ENCODE measurements at regions not wholly inside any gene's neighbourhood (a gene's known extent, or its start where the extent isn't known, plus 50 kb on each side); places are given as distances from the start of the nearest gene placed in this dataset.

DNA sequence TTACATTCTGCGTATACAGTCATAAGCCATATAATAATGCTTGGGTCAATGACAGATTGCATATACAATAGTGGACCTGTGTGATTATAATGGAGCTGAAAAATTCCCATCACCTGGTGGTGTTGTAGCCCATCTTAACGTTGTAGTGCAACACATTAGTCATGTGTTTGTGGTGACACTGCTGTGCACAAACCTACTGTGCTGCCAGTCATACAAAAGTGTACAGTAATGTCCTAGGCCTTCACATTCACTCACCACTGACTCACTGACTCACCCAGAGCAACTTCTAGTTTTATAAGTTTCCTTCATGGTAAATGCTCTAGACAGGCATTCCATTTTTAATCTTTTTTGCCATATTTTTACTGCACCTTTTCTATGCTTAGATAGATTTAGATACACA is 194.8 kb upstream of the SEL1L start:
- no peaks in the 10 kb centered on the region for H3K36me3 ChIP-seq (ENCODE audit: control insufficient read depth in 1 of 2, insufficient read depth in 2 of 2, low read depth in 1 of 2, low read length in 2 of 2)
- H3K4me3 ChIP-seq (ENCODE audit: insufficient read depth in 1 of 2, low read depth in 1 of 2, low read length in 2 of 2), result no peak overlapping the region
- no peak overlapping the region for H3K4me2 ChIP-seq (ENCODE audit: low read length, poor library complexity, severe bottlenecking)
- H3K79me1 ChIP-seq (replicated peaks; ENCODE audit: low read length, poor library complexity, severe bottlenecking), result no peaks in the 10 kb centered on the region
- 67% methylated on average over 2 of the region's 2 CpGs for WGBS
- H3K23ac ChIP-seq (ENCODE audit: low read length in 2 of 2), result no peak overlapping the region
- H3K9me3 ChIP-seq (ENCODE audit: control insufficient read depth, low read length), result no peaks in the 10 kb centered on the region
- no peak overlapping the region for H4K8ac ChIP-seq (ENCODE audit: low read length)
- no peak overlapping the region for H3K18ac ChIP-seq (ENCODE audit: low read depth in 1 of 2, low read length in 2 of 2)
- no peak overlapping the region for H2AFZ ChIP-seq (ENCODE audit: low read depth, low read length)
- no peaks in the 10 kb centered on the region for H3K27me3 ChIP-seq (ENCODE audit: control insufficient read depth in 1 of 2, insufficient read depth in 1 of 2, low read length in 2 of 2)
- no peaks in the 10 kb centered on the region for H3K4me1 ChIP-seq (ENCODE audit: control insufficient read depth, insufficient read depth, low read depth, low read length)
- H3K4ac ChIP-seq (ENCODE audit: low read depth in 1 of 2, low read length in 2 of 2), result no peak overlapping the region
- no peak overlapping the region for H3K27ac ChIP-seq (ENCODE audit: low read length, poor library complexity, severe bottlenecking)
- no peak overlapping the region for H2AK5ac ChIP-seq (ENCODE audit: low read length, severe bottlenecking)
- H3K9ac ChIP-seq (ENCODE audit: low read length), result no peak overlapping the region
- H2BK120ac ChIP-seq (ENCODE audit: low read depth, low read length), result no peak overlapping the region
- no peak overlapping the region for H4K91ac ChIP-seq (ENCODE audit: low read length)
- H2BK12ac ChIP-seq (ENCODE audit: low read length in 2 of 2), result no peak overlapping the region
- H3K14ac ChIP-seq (ENCODE audit: low read length in 2 of 2), result no peak overlapping the region
- no peak overlapping the region for H2BK5ac ChIP-seq (ENCODE audit: low read depth, low read length, poor library complexity, severe bottlenecking)
- no peak for DNase-seq
- H2BK15ac ChIP-seq (ENCODE audit: low read depth, poor library complexity, severe bottlenecking), result no peak overlapping the region

DNA sequence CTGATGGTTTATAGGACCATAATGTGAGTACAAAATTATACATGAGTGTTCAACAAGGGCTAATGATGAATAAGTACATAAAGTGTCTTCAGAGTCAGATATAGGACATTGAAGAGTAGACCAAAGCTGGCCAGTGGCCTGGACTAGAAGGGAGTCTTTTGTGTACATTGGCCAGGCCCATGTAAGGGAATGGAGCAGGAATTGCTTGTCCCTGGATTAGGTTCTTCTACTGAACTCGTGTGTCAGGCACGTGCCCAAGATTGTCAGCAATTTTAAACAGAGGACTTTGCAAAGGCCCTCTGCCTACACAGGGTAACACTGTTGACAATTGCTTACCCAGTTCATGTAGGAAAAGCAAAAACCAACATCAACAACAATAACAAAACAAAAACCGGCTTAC is 196.0 kb upstream of the SEL1L start:
- H2BK5ac ChIP-seq (ENCODE audit: low read depth, low read length, poor library complexity, severe bottlenecking), result no peak overlapping the region
- no peaks in the 10 kb centered on the region for H3K79me1 ChIP-seq (replicated peaks; ENCODE audit: low read length, poor library complexity, severe bottlenecking)
- H3K36me3 ChIP-seq (ENCODE audit: control insufficient read depth in 1 of 2, insufficient read depth in 2 of 2, low read depth in 1 of 2, low read length in 2 of 2), result no peaks in the 10 kb centered on the region
- H2AFZ ChIP-seq (ENCODE audit: low read depth, low read length), result no peak overlapping the region
- H2BK120ac ChIP-seq (ENCODE audit: low read depth, low read length), result no peak overlapping the region
- no peak overlapping the region for H4K8ac ChIP-seq (ENCODE audit: low read length)
- no peaks in the 10 kb centered on the region for H3K4me1 ChIP-seq (ENCODE audit: control insufficient read depth, insufficient read depth, low read depth, low read length)
- H3K14ac ChIP-seq (ENCODE audit: low read length in 2 of 2), result no peak overlapping the region
- H2BK12ac ChIP-seq (ENCODE audit: low read length in 2 of 2), result no peak overlapping the region
- H2AK5ac ChIP-seq (ENCODE audit: low read length, severe bottlenecking), result no peak overlapping the region
- no peak overlapping the region for H3K27ac ChIP-seq (ENCODE audit: low read length, poor library complexity, severe bottlenecking)
- H3K9ac ChIP-seq (ENCODE audit: low read length), result no peak overlapping the region
- no peak overlapping the region for H3K4me3 ChIP-seq (ENCODE audit: insufficient read depth in 1 of 2, low read depth in 1 of 2, low read length in 2 of 2)
- no peaks in the 10 kb centered on the region for H3K9me3 ChIP-seq (ENCODE audit: control insufficient read depth, low read length)
- no peak overlapping the region for H3K4ac ChIP-seq (ENCODE audit: low read depth in 1 of 2, low read length in 2 of 2)
- H3K23ac ChIP-seq (ENCODE audit: low read length in 2 of 2), result no peak overlapping the region
- no peak for DNase-seq
- WGBS, result 83% methylated on average over 3 of the region's 3 CpGs
- H3K27me3 ChIP-seq (ENCODE audit: control insufficient read depth in 1 of 2, insufficient read depth in 1 of 2, low read length in 2 of 2), result no peaks in the 10 kb centered on the region
- H2BK15ac ChIP-seq (ENCODE audit: low read depth, poor library complexity, severe bottlenecking), result no peak overlapping the region
- H4K91ac ChIP-seq (ENCODE audit: low read length), result no peak overlapping the region
- no peak overlapping the region for H3K4me2 ChIP-seq (ENCODE audit: low read length, poor library complexity, severe bottlenecking)
- no peak overlapping the region for H3K18ac ChIP-seq (ENCODE audit: low read depth in 1 of 2, low read length in 2 of 2)

DNA sequence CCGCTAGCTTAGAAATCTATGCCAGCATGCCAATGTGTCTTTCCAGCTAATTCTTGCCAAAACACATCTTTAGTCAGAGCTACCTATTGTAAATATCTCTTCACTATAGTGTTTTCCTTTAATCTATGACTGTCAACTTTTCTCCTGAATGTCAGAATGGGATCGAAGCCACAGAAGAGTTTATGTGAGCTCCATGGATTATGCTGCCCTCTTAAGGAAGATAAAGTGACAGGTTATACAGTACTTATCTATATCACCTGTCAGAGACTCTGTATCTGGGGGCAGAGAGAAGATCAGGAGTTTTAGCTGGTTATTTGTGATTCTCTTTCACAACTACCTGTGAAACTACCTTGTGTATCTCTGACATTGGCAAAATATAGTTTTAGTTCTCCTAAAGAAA is 204.3 kb upstream of the SEL1L start:
- H4K91ac ChIP-seq (ENCODE audit: low read length), result no peak overlapping the region
- H3K27me3 ChIP-seq (ENCODE audit: control insufficient read depth in 1 of 2, insufficient read depth in 1 of 2, low read length in 2 of 2), result no peaks in the 10 kb centered on the region
- no peak overlapping the region for H3K9ac ChIP-seq (ENCODE audit: low read length)
- H2BK12ac ChIP-seq (ENCODE audit: low read length in 2 of 2), result no peak overlapping the region
- no peaks in the 10 kb centered on the region for H3K79me1 ChIP-seq (replicated peaks; ENCODE audit: low read length, poor library complexity, severe bottlenecking)
- 91% methylated on average over 1 of the region's 2 CpGs for WGBS
- no peak overlapping the region for H3K27ac ChIP-seq (ENCODE audit: low read length, poor library complexity, severe bottlenecking)
- DNase-seq, result no peak
- no peaks in the 10 kb centered on the region for H3K9me3 ChIP-seq (ENCODE audit: control insufficient read depth, low read length)
- H3K18ac ChIP-seq (ENCODE audit: low read depth in 1 of 2, low read length in 2 of 2), result no peak overlapping the region
- H3K4ac ChIP-seq (ENCODE audit: low read depth in 1 of 2, low read length in 2 of 2), result no peak overlapping the region
- H3K23ac ChIP-seq (ENCODE audit: low read length in 2 of 2), result no peak overlapping the region
- no peak overlapping the region for H3K14ac ChIP-seq (ENCODE audit: low read length in 2 of 2)
- H2BK15ac ChIP-seq (ENCODE audit: low read depth, poor library complexity, severe bottlenecking), result no peak overlapping the region
- H3K4me3 ChIP-seq (ENCODE audit: insufficient read depth in 1 of 2, low read depth in 1 of 2, low read length in 2 of 2), result no peak overlapping the region
- no peak overlapping the region for H2BK120ac ChIP-seq (ENCODE audit: low read depth, low read length)
- H2AK5ac ChIP-seq (ENCODE audit: low read length, severe bottlenecking), result no peak overlapping the region
- no peak overlapping the region for H2BK5ac ChIP-seq (ENCODE audit: low read depth, low read length, poor library complexity, severe bottlenecking)
- H4K8ac ChIP-seq (ENCODE audit: low read length), result no peak overlapping the region
- H2AFZ ChIP-seq (ENCODE audit: low read depth, low read length), result no peak overlapping the region
- no peaks in the 10 kb centered on the region for H3K4me1 ChIP-seq (ENCODE audit: control insufficient read depth, insufficient read depth, low read depth, low read length)
- no peaks in the 10 kb centered on the region for H3K36me3 ChIP-seq (ENCODE audit: control insufficient read depth in 1 of 2, insufficient read depth in 2 of 2, low read depth in 1 of 2, low read length in 2 of 2)
- H3K4me2 ChIP-seq (ENCODE audit: low read length, poor library complexity, severe bottlenecking), result no peak overlapping the region

DNA sequence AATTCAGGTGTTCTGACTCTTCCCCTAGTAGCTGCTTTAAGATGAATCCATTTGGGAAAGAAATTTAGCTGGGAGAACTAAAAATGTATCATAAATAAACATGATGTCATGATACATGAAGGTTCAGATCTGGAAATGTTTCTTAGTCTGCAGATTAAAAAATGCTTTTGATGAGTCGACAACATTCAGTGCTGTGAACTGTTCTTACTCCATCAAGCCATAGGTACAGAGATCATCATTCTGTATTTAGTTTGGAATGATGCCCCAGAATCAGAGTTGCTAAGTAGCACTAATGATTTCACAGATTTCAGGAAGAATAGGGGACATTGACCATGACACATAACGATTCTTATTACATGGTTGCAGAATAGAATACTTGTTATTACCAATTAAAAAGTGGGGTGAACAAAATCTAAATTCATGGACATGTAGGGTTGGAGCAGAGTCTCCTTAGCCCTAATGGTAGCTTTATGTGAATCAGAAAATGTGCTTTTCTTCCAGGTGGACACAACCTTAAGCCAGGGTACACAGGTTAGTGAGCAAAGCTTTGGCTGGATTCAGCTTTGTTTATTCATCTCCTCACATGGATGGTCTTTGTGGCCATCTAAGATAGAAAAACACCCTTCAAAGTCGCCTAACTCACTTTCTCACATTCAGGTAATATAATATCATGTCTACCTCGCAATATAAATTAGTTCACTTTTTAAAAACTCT is 205.4 kb upstream of the SEL1L start:
- H4K91ac ChIP-seq (ENCODE audit: low read length), result no peak overlapping the region
- H4K8ac ChIP-seq (ENCODE audit: low read length), result no peak overlapping the region
- H3K79me1 ChIP-seq (replicated peaks; ENCODE audit: low read length, poor library complexity, severe bottlenecking), result no peaks in the 10 kb centered on the region
- no peaks in the 10 kb centered on the region for H3K27me3 ChIP-seq (ENCODE audit: control insufficient read depth in 1 of 2, insufficient read depth in 1 of 2, low read length in 2 of 2)
- H3K18ac ChIP-seq (ENCODE audit: low read depth in 1 of 2, low read length in 2 of 2), result no peak overlapping the region
- no peak overlapping the region for H2AFZ ChIP-seq (ENCODE audit: low read depth, low read length)
- H3K4me3 ChIP-seq (ENCODE audit: insufficient read depth in 1 of 2, low read depth in 1 of 2, low read length in 2 of 2), result no peak overlapping the region
- no peak overlapping the region for H2BK5ac ChIP-seq (ENCODE audit: low read depth, low read length, poor library complexity, severe bottlenecking)
- WGBS, result 78% methylated on average over 3 of the region's 4 CpGs
- H3K4ac ChIP-seq (ENCODE audit: low read depth in 1 of 2, low read length in 2 of 2), result no peak overlapping the region
- no peak overlapping the region for H3K4me2 ChIP-seq (ENCODE audit: low read length, poor library complexity, severe bottlenecking)
- no peak overlapping the region for H2BK12ac ChIP-seq (ENCODE audit: low read length in 2 of 2)
- H3K23ac ChIP-seq (ENCODE audit: low read length in 2 of 2), result no peak overlapping the region
- H3K14ac ChIP-seq (ENCODE audit: low read length in 2 of 2), result no peak overlapping the region
- H2BK15ac ChIP-seq (ENCODE audit: low read depth, poor library complexity, severe bottlenecking), result no peak overlapping the region
- H3K4me1 ChIP-seq (ENCODE audit: control insufficient read depth, insufficient read depth, low read depth, low read length), result no peaks in the 10 kb centered on the region
- H3K9me3 ChIP-seq (ENCODE audit: control insufficient read depth, low read length), result no peaks in the 10 kb centered on the region
- H3K27ac ChIP-seq (ENCODE audit: low read length, poor library complexity, severe bottlenecking), result no peak overlapping the region
- H2BK120ac ChIP-seq (ENCODE audit: low read depth, low read length), result no peak overlapping the region
- no peak overlapping the region for H2AK5ac ChIP-seq (ENCODE audit: low read length, severe bottlenecking)
- H3K9ac ChIP-seq (ENCODE audit: low read length), result no peak overlapping the region
- no peaks in the 10 kb centered on the region for H3K36me3 ChIP-seq (ENCODE audit: control insufficient read depth in 1 of 2, insufficient read depth in 2 of 2, low read depth in 1 of 2, low read length in 2 of 2)
- DNase-seq, result no peak
